Colonic mucosa (tissue), 4 donors: ENCODE measurements at regions not wholly inside any gene's neighbourhood (a gene's known extent, or its start where the extent isn't known, plus 50 kb on each side); places are given as distances from the start of the nearest gene placed in this dataset.

Experiments used
- DNase-seq: peaks from one replicate; pipeline ENCODE4 v3.0.0-alpha.2; 2020
- H3K27ac ChIP-seq: fragments of 200-600 bp; one replicate; pipeline ENCODE4 v1.8.0; 2021
- H3K27me3 ChIP-seq: fragments of 200-600 bp; one replicate; pipeline ENCODE4 v1.8.0; 2021
- H3K36me3 ChIP-seq: fragments of 200-600 bp; one replicate; pipeline ENCODE4 v1.8.0; 2021
- H3K4me1 ChIP-seq: fragments of 200-600 bp; one replicate; pipeline ENCODE4 v1.8.0; 2021; ENCODE audit warnings: mild to moderate bottlenecking
- H3K4me3 ChIP-seq: fragments of 200-600 bp; one replicate; pipeline ENCODE4 v1.8.0; 2021
- H3K9ac ChIP-seq, 2 donors: one replicate each; pipeline ENCODE4 v1.7.0; 2013; ENCODE audit warnings: control low read depth in 2 of 2, low read depth in 2 of 2, low read length in 2 of 2
- H3K9me3 ChIP-seq: fragments of 200-600 bp; one replicate; pipeline ENCODE4 v1.8.0; 2021
- intact Hi-C: fragments of 100-400 bp; cut with DNase I; formaldehyde crosslinking; loops from one replicate; pipeline ENCODE4 v1.14.1; 2022
- TF ChIP-seq, protein P1 (sequence below): fragments of 200-600 bp; IDR thresholded peaks from one replicate; pipeline ENCODE4 v1.8.0; 2022; ENCODE audit warnings: antibody characterized with exemption, mild to moderate bottlenecking
- donor health status: healthy.
- donor health status: DM: no; HTN: no; CAD: no.
- donor health status: DM: no; HTN: no; CAD: no.

GRCh38 chr15:77821959-77822256 is 189.2 kb upstream of the LINGO1 start:
- TF ChIP-seq, protein P1, sequence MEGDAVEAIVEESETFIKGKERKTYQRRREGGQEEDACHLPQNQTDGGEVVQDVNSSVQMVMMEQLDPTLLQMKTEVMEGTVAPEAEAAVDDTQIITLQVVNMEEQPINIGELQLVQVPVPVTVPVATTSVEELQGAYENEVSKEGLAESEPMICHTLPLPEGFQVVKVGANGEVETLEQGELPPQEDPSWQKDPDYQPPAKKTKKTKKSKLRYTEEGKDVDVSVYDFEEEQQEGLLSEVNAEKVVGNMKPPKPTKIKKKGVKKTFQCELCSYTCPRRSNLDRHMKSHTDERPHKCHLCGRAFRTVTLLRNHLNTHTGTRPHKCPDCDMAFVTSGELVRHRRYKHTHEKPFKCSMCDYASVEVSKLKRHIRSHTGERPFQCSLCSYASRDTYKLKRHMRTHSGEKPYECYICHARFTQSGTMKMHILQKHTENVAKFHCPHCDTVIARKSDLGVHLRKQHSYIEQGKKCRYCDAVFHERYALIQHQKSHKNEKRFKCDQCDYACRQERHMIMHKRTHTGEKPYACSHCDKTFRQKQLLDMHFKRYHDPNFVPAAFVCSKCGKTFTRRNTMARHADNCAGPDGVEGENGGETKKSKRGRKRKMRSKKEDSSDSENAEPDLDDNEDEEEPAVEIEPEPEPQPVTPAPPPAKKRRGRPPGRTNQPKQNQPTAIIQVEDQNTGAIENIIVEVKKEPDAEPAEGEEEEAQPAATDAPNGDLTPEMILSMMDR, result no peak
- intact Hi-C loops, result loop anchor here (2.0 to 10.0 kb wide), 2 partner anchors 189 to 717 kb away; partner anchors contain the start of gene LINGO1
- H3K9me3 ChIP-seq, result no peaks in the 10 kb centered on the region

DNA sequence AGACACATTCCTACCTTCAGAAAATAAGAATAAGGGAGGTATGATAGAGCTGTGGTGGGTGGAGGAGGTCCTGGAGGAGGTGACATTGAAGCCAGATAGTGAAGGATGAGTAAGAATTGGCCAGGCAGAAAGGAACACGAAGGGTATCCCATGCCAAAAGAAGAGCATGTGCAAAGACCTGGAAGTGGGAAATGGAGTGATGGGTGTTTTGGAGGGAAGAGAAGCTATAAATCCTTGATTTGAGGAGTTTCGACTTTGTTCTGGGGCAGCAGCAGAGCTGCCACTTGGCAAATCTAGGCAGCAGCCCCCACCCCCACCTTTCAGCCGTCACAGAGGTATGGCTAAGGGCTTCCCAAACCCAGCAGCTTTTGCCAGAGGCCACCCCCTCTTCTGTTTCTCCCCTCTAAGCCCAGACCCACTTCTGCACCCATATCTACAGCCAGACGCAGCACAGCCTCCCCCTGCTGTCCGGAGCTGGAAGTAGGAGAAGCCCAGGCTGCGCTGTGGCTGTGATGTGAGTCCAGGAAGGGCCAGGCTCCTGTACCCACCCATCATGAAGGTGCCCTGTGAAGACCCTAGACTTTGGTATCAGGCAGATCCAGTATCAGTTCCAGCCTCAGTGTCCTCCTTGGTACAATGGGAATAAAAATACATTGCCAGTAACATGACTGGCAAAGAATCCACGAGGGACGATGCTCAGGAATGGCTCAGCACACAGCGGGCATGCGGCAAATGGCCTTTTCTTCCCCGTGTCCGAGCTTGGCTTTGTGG is 188.7 kb upstream of the LINGO1 start:
- Histone ChIP-seq H3K9me3 (no peaks in the 10 kb centered on the region), H3K27me3 (peaks cover 42% of the 10 kb centered on the region)

More at GRCh38 chr15:77821959-77822256, 189.2 kb upstream of the LINGO1 start:
- Histone ChIP-seq H3K27ac (no peak overlapping the region), H3K27me3 (peaks cover 42% of the 10 kb centered on the region), H3K4me3 (no peak overlapping the region), H3K36me3 (no peaks in the 10 kb centered on the region), H3K9ac (no peak overlapping the region), H3K4me1 (no peaks in the 10 kb centered on the region)
- DNase-seq, result no peak

DNA sequence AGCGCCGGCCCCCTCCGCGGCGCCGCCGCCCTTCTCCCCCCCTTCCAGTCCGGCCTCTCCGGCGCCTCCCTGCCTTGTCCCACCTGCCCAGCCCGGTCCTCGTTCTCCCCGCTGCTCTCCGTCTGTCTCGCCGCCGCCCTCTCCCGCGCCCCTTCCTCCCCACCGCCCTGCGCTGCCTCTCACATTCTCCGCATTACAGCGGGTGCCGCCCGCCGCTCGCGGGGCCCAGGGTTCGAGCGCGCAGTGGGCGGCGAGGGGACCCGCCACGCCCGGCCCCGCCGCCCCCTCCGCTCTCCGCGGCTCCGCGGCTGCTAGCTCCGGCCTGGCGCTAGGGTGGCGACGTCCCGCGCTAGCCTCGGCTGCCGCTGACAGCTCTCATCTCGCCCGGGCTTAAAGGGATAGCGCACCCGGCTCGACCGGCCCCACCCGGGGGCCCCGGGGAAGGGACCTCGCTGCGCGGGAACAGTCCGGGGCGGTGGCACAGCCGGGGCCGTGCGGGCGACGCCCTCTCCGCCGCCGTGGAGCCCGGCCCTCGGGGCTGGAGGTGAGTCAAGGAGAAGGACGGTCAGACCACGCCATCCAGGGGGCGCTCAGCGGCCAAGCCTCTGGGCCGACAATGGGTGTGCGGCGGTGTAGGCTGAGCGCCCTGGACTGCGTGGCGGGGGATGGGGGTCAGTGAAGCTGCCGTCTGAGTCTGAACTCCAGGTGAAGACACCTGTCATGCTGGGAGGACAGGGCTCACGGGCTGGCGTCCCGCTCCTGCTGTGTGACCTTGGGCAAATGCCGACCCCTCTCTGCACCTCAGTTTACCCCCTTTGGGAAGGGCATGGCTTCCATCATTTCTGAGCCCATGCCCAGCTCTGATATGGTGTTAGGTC is 187.4 kb upstream of the LINGO1 start:
- Histone ChIP-seq H3K9me3 (no peaks in the 10 kb centered on the region), H3K4me3 (peak overlapping the region; percentile 7), H3K27ac (no peak overlapping the region), H3K9ac (no peak overlapping the region), H3K27me3 (peaks cover 42% of the 10 kb centered on the region), H3K36me3 (no peaks in the 10 kb centered on the region), H3K4me1 (no peaks in the 10 kb centered on the region)
- DNase-seq, result peak; percentile 29
- intact Hi-C loops, result loop anchor here (2.0 to 10.0 kb wide), 2 partner anchors 187 to 715 kb away; partner anchors contain the start of gene LINGO1
- TF ChIP-seq, protein P1, result no peak

More for the DNA sequence above, 188.7 kb upstream of the LINGO1 start:
- TF ChIP-seq, protein P1, result peak; percentile 43
- Histone ChIP-seq H3K4me1 (no peaks in the 10 kb centered on the region), H3K9ac (no peak overlapping the region), H3K36me3 (no peaks in the 10 kb centered on the region), H3K27ac (no peak overlapping the region), H3K4me3 (no peak overlapping the region)
- intact Hi-C loops, result loop anchor here (2.0 to 10.0 kb wide), 2 partner anchors 189 to 717 kb away; partner anchors contain the start of gene LINGO1
- peak; percentile 49 for DNase-seq

- Histone ChIP-seq H3K27ac (no peak overlapping the region), H3K27me3 (peaks cover 42% of the 10 kb centered on the region), H3K36me3 (no peaks in the 10 kb centered on the region), H3K4me3 (peak overlapping the region; percentile 23), H3K4me1 (no peaks in the 10 kb centered on the region), H3K9ac (no peak overlapping the region), H3K9me3 (no peaks in the 10 kb centered on the region)
- intact Hi-C loops, result no loop called here
- no peak for DNase-seq
- TF ChIP-seq, protein P1, result no peak
Observed at GRCh38 chr15:77819048-77819850, 186.5 kb upstream of the LINGO1 start.

DNA sequence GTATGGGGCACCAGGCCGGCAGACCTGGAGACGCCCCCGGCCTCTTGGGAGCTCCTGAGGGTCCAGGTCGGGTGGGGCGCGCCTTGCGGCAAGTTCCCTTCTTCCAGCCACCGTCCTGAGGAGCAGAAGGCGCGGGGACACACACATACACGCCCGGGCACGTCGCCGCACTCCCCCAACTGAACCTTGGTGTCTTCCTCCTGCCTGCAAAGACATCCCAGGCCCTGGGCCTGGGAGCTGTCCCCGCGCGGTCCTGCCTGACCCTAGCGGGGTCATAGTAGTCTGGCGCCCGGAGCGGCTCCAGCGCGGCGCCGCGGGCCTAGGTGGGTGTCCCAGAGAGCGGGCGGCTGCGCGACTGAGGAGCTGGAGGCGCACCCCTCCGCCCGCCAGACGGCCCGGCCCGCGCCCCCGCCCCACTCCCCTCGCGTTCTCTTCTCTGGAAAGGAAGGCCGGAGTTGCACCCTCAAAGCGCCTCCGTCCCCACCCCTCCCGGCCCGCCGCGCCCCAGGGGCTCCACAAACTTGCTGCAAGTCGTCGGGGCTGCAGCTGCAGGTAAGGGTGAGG is 185.9 kb upstream of the LINGO1 start:
- Histone ChIP-seq H3K9ac (no peak overlapping the region), H3K36me3 (no peaks in the 10 kb centered on the region), H3K4me3 (no peak overlapping the region), H3K4me1 (no peaks in the 10 kb centered on the region), H3K27me3 (peaks cover 42% of the 10 kb centered on the region), H3K27ac (no peak overlapping the region), H3K9me3 (no peaks in the 10 kb centered on the region)
- intact Hi-C loops, result no loop called here
- no peak for DNase-seq
- TF ChIP-seq, protein P1, result no peak
